Vagina (tissue), 2 donors: ENCODE measurements at regions not wholly inside any gene's neighbourhood (a gene's known extent, or its start where the extent isn't known, plus 50 kb on each side); places are given as distances from the start of the nearest gene placed in this dataset.

Experiments used
- POLR2A ChIP-seq, 2 donors: fragments of 450-650 bp; IDR thresholded peaks; one replicate each; pipeline ENCODE4 v1.6.1; 2017; ENCODE audit warnings: antibody characterized with exemption in 2 of 2, mild to moderate bottlenecking in 2 of 2, moderate library complexity in 2 of 2
- POLR2AphosphoS5 ChIP-seq, 2 donors: sonication (generic); formaldehyde crosslinking; IDR thresholded peaks; one replicate each; pipeline ENCODE4 v1.9.0; 2017; ENCODE audit warnings: antibody characterized with exemption in 2 of 2, mild to moderate bottlenecking in 2 of 2, low read depth in 1 of 2; ENCODE audit not compliant: insufficient read depth in 1 of 2

DNA sequence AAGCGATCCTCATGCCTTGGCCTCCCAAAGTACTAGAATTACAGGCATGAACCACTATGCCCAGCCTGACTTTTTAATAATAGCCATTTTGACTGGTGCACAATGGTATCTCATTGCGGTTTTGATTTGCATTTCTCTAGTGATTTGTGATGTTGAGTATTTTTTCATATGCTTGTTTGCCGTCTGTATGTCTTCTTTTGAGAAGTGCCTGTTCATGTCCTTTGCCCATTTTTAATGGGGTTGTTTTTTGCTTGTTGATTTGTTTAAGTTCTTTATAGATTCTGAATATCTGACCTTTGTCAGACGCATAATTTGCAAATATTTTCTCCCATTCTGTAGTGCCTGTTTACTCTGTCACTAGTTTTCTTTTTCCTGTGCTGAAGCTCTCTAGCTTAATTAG, 219.2 kb upstream of the CTBP2 start:
- no peak for TF ChIP-seq POLR2AphosphoS5 (IDR thresholded peaks at IDR 0.05; ENCODE audit: insufficient read depth in 1 of 2, low read depth in 1 of 2)
- TF ChIP-seq POLR2A (IDR thresholded peaks at IDR 0.05) = no peak
